Activated CD8-positive, alpha-beta memory T cell treated with anti-CD3 and anti-CD28 coated beads, Interleukin-2, amount 50 U/mL, for 4 hours (primary cell): ENCODE measurements at regions not wholly inside any gene's neighbourhood (a gene's known extent, or its start where the extent isn't known, plus 50 kb on each side); places are given as distances from the start of the nearest gene placed in this dataset.
"Not testable (repeated sequence)": the region's sequence is repeated elsewhere in the genome, so short reads cannot be mapped to it uniquely, and the experiment has no call there.

ENCODE experiments used
- DNase-seq: peaks from one replicate; pipeline ENCODE4 v3.0.0-alpha.2; 2020

GRCh38 chr13:57784633-57785032 lies 153.1 kb downstream of the PCDH17 start:
- DNase-seq: no peak

GRCh38 chr13:57787058-57787791 lies 155.7 kb downstream of the PCDH17 start:
- no peak for DNase-seq

GRCh38 chr13:57799624-57800023 lies 168.1 kb downstream of the PCDH17 start:
- no peak for DNase-seq

- no peak for DNase-seq
Observed at GRCh38 chr13:57813651-57814050, 182.1 kb downstream of the PCDH17 start.

- no peak for DNase-seq
Observed at GRCh38 chr13:57815600-57815999, 184.1 kb downstream of the PCDH17 start.

- DNase-seq: no peak
Observed at GRCh38 chr13:57820924-57821323, 189.4 kb downstream of the PCDH17 start.

GRCh38 chr13:57823704-57824103 lies 192.2 kb downstream of the PCDH17 start:
- DNase-seq: no peak

- DNase-seq: no peak
Observed at GRCh38 chr13:57824121-57824520, 192.6 kb downstream of the PCDH17 start.

GRCh38 chr13:57825066-57825465 lies 193.5 kb downstream of the PCDH17 start:
- no peak for DNase-seq

- DNase-seq: no peak
Observed at GRCh38 chr13:57829496-57829895, 198.0 kb downstream of the PCDH17 start.

GRCh38 chr13:57832187-57832586 lies 200.6 kb downstream of the PCDH17 start:
- no peak for DNase-seq

GRCh38 chr13:57837801-57838200 lies 206.3 kb downstream of the PCDH17 start:
- no peak for DNase-seq

GRCh38 chr13:57843521-57843920 lies 212.0 kb downstream of the PCDH17 start:
- no peak for DNase-seq

- no peak for DNase-seq
Observed at GRCh38 chr13:57846600-57847173, 215.1 kb downstream of the PCDH17 start.

GRCh38 chr13:57857945-57858344 lies 226.4 kb downstream of the PCDH17 start:
- no peak for DNase-seq

GRCh38 chr13:57858376-57858775 lies 226.8 kb downstream of the PCDH17 start:
- no peak for DNase-seq

- no peak for DNase-seq
Observed at GRCh38 chr13:57862879-57863278, 231.3 kb downstream of the PCDH17 start.

- no peak for DNase-seq
Observed at GRCh38 chr13:57865600-57866294, 234.2 kb downstream of the PCDH17 start.

- DNase-seq: no peak
Observed at GRCh38 chr13:57874530-57874929, 243.0 kb downstream of the PCDH17 start.

- no peak for DNase-seq
Observed at GRCh38 chr13:57877601-57878000, 246.1 kb downstream of the PCDH17 start.

GRCh38 chr13:57878291-57878690 lies 246.7 kb downstream of the PCDH17 start:
- no peak for DNase-seq

- no peak for DNase-seq
Observed at GRCh38 chr13:57897225-57897624, 265.7 kb downstream of the PCDH17 start.

GRCh38 chr13:57899096-57899495 lies 267.6 kb downstream of the PCDH17 start:
- DNase-seq: no peak

- DNase-seq: not testable (repeated sequence)
Observed at GRCh38 chr13:57909833-57910232, 278.3 kb downstream of the PCDH17 start.
